DMS114 treated with DMSO at 0.1 percent for 48 hours (cell line): ENCODE measurements at regions not wholly inside any gene's neighbourhood (a gene's known extent, or its start where the extent isn't known, plus 50 kb on each side); places are given as distances from the start of the nearest gene placed in this dataset.
"Not testable (repeated sequence)": the region's sequence is repeated elsewhere in the genome, so short reads cannot be mapped to it uniquely, and the experiment has no call there.

Source experiments
- DNase-seq: peaks from one replicate; lab custom pipeline; 2025; ENCODE audit not compliant: unreplicated experiment; lab: John Stamatoyannopoulos, UW

DNA sequence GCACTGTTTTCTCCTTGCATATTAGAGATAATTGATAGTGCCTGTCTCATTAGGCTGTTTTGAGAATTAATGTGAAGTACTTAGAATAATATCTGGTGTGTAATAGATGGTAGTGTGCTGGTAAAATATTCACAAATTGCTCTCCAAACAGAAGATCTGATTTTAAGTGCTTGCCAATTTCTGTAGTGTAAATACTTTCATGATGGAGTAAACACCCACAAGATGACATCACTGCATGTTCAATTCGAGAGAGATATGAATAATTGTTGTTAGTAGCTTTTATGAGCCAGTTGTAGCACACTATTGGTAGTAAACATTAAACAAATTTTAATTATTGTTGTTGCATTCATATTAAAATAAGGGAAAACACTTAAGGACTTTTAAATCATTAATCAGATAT lies 392.3 kb upstream of the RIOK2 start:
- DNase-seq: no peak

- no peak for DNase-seq
These were observed 393.9 kb upstream of the RIOK2 start for GRCh38 chr5:97576956-97577355.

DNA sequence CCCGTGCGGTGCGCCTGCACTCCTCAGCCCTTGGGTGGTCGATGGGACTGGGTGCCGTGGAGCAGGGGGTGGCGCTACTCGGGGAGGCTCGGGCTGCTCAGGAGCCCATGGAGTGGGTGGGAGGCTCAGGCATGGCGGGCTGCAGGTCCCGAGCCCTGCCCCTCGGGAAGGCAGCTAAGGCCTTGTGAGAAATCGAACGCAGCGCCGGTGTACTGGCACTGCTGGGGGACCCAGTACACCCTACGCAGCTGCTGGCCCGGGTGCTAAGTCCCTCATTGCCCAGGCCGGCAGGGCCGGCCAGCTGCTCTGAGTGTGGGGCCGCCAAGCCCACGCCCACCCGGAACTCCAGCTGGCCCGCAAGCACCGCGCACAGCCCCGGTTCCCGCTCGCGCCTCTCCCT lies 396.9 kb upstream of the RIOK2 start:
- not testable (repeated sequence) for DNase-seq

DNA sequence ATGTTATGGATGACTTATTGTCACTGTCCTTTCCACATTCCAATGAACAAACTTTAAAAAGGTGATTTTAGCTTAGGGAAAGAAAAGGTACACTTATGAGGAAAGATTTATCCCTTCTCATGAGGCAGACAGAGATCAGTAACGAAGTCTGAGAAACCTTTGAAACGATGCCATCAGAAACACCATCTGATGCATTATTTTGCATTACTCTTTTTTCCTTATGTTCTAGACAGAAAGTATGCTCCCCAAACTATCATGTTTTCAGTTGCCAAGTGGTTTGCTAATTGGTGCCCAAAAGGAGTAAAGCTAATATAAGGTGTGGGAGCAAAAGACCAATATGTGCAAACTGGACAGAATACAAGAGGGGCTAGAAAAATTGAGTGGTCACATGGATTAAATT lies 397.7 kb upstream of the RIOK2 start:
- DNase-seq: no peak

DNA sequence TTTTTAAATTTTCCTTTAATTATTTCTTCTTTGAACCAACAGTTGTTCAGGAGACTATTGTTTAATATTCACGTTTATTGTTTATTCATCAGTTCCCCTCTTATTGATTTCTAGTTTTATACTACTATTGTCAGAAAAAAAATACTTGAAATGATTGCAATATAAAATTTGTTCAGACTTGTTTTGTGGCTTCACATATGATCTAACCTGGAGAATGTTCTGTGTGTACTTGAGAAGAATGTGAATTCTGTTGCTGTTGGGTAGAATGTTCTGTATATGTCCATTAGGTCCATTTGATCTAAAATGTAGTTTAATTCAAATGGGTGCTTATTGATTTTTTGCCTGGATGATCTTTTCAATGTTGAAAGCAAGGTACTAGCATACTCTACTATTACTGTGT lies 408.7 kb upstream of the RIOK2 start:
- DNase-seq: no peak

DNA sequence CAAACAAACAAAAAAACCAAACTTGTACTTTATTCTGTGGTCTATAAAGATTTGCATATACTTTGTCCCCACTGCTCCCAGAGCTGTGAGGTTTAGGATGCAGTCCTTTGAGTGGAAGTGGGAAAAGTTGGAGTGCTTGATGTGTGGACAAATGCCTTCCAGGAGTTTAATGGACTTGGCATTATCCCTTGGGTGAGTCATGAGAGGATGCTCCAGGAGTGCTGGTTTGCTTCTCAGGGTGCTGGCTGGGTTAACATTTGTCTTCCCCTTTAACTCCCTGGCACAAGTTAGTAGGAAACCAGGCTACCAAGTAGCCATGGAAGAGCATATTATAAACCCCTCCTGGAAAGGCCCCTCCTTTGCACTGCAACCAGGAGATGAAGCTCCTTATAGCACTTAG lies 417.4 kb upstream of the RIOK2 start:
- no peak for DNase-seq

DNA sequence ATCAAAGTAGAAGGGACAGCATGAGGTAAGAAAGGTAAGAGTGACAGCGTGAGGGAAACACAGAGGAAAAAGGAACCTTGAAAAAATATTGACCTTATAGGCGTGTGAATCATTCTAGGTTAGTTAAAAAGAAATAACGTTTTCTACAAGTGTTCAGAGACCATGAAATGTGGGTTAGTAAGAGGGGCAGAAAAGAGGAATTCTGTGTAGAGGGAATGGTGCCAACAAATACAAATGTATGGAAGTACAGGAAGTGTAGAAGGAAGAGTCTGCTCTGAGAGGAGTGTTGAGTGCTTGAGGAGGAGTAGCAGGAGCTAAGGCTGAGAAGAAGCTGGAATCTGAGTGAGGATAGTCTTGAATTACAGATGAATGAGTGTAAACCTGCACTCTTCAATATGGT lies 418.6 kb upstream of the RIOK2 start:
- DNase-seq: no peak

DNA sequence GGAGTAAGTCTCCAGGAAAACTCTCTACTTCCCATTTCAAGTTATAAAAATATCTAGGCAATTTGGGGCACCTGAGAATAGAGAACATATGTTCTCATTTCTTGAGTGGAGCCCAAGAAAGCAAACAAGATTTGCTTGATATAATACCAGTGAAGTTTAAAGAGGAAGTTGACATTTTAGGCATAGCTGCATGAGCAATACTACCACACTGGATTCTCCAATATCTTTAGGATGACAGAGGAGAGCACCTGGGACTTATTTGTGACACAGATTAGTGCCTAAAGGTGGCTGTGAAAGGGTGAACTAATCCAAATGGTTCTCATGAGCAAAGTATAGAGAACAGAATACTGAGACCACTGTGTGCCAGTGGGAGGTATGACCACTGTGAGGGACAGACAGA lies 423.5 kb upstream of the RIOK2 start:
- no peak for DNase-seq

GRCh38 chr5:97608501-97608900 lies 425.5 kb upstream of the RIOK2 start:
- DNase-seq: no peak

- DNase-seq: no peak
These were observed 435.7 kb upstream of the RIOK2 start for GRCh38 chr5:97618721-97619120.

DNA sequence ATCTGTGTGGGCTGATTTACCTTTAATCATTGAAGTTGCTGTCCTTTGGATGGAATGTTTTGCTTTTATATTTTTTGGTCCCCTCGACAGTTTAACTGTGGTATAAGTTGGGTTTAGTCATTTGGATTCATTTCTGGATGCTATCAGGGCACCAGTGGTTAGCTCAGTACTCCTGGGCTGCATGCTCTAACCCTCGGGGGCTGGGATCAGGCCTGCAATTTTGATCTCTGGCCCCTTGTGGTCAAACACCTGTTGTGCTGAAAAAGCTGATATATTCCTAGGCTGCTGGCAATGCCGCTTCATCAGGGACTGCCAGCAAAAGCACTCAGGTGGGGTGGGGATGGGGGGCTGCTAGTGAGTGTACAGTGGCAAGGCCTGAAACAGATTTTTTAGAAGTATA lies 440.4 kb upstream of the RIOK2 start:
- DNase-seq: no peak

DNA sequence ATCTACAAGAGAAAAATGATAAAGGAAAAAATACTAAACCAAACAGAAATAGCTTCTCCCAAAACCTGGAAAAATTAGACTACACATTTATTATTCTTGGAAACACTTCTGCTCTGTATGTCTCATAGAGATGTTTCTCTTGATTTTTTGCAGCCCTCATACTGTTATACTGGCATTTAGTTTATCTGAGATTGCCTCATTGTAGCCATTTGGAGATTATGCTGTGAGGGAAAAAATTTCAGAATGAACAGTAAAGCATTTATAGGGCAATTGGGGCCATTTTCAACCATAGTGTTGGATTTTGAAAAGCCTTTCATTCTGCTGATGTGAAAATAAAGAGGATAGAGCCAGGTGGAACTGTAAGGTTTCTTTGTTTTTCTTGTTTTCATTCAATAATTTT lies 441.8 kb upstream of the RIOK2 start:
- DNase-seq: no peak

GRCh38 chr5:97627272-97627671 lies 444.2 kb upstream of the RIOK2 start:
- DNase-seq: no peak

- DNase-seq: no peak
These were observed 445.0 kb upstream of the RIOK2 start for GRCh38 chr5:97628031-97628430.

DNA sequence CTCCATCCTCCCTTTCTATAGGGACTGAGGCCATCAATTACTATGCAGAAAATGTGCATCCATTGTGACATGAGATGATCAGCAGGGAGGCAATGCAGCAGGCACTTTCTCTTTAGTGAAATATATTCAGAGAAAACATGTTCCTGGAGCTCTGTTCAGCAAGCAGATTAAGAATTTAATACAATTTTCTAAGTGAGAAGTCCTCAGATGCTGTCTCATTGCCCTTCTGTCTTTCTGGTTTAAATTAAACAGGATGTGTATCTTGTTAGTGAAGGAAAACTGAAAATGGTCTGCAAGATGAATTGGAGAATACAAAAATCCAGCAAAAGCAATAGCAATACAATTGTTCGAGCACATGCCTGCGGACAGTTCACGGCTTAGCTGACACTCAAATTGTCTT lies 445.8 kb upstream of the RIOK2 start:
- DNase-seq: no peak

GRCh38 chr5:97629276-97629675 lies 446.2 kb upstream of the RIOK2 start:
- no peak for DNase-seq

DNA sequence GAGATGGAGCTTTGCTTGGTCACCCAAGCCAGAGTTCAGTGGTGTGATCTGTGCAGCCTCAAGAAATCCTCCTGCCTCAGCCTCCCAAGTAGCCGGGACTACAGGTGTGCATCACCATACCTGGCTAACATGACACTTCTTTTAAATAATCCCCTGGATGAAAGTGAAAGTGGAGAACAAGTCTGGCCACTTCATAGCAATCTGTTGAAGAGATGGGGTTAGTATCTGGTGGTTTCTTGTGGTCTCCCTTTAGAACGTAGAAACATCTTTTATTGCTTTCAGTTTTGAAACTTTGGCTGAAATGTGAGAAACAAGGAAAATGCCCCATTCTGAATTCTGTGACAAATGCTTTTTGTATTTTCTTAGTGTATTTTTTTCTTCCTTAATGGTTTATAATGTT lies 452.5 kb upstream of the RIOK2 start:
- no peak for DNase-seq

DNA sequence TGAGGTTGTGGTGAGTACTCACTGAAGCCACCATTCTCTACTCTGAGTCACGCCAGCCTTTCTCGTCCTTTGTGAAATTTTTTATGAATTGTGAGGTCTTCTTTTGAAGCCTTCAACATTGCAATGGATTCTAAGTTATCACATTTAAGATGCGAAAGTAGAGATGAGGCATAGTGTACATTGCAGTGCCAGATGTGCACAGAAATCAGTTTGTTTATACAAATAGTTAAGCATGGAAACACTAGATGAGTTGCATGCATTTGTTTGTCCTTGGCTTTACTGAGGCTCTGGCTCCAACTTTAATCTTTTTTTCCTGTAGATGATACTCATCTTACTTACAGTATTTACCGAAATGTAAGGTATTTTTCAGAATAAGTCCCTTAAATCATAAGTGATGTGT lies 453.7 kb upstream of the RIOK2 start:
- DNase-seq: no peak

DNA sequence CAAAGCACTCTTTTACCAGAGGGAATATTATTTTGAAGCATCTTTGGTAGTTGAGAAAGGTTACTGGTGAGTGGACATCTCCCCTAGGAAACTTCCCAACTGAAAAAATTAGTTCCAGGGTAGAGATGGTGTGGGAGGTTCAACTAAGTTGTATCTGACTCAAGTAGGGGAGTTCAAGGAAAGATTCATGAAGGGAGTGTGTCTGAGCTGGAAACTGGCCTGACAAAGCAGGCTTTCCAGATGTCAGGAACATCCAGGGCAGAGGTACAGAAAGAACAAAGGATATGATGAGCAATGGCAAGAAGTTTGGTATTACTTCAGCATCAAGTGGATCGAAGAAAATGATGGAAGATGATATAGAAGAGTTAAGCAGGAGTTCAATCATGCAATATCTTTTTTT lies 458.0 kb upstream of the RIOK2 start:
- DNase-seq: no peak

DNA sequence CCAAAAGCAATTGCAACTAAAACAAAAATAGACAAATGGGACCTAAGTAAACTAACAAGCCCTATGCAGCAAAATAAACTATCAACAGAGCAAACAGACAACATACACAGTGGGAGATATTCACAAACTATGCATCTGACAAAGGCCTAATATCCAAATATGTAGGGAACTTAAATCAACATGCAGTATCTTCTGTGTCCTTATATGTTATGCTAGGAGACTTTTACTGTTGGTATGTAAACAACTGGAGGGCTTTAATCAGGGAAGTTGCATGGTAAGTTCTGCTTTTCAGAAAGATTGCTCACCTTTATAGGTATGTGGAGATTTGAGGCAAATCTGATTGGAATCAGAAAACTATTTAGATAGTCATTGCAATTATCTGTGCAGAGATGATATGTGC lies 461.2 kb upstream of the RIOK2 start:
- no peak for DNase-seq

DNA sequence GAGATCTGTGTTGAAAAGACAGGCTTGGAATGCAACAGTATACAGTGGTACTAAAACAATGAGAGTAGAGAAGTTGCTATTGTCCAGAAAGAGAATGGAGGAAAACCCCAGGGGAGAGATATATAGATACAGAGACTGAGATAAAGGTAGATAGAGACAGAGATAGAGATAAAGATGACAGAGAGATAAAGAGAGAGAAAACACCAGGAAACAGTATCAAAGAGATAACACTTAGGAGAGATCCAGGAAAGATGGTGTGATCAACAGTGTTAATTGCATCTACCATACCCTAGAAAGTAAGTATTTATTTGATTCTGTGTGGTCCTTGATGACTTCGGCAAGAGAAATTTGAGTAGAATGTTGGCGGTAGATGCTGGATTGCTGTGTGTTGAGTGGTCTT lies 461.8 kb upstream of the RIOK2 start:
- DNase-seq: no peak

- no peak for DNase-seq
These were observed 474.2 kb upstream of the RIOK2 start for GRCh38 chr5:97657239-97657638.

DNA sequence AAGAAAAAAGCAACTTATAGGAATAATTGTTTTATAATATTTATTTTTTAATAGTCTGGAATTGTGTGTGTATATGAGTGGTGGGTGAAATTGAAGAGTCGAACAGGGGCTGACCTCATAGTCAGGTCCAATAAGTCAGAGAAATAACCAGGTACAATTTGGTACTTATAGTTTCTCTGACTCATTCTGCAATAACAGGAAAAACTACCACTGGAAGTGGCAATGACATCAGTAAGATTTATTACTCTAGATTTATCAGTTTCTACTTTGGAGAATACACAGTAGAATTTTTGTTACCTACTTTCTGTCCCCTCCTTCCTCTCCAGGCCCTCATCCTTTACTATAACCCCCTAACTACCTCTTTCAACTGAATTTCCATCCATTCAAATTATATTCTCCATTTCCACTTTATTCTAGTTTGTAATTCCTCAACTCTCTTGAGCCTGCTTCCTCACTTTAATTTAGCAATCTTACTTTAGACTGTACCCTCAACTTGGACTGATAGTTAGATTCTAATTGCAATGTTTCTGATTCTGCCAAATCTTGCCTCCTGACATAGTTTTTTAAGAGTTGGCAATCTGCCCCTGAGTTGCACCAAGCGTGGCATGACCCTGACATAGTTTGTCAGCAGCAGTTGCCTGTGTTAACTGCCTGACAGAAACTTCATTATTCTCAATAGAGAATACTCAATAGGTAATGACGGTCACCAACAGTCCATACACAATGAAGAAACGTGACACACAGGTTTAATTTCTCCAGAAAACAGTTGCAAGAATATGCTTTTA lies 475.3 kb upstream of the RIOK2 start:
- DNase-seq: no peak
